ENCODE measurements at regions not wholly inside any gene's neighbourhood (a gene's known extent, or its start where the extent isn't known, plus 50 kb on each side); places are given as distances from the start of the nearest gene placed in this dataset.

GRCh38 chr9:17955409-17955808, 376.5 kb downstream of the SH3GL2 start:
- TF ChIP-seq POLR2A (IDR thresholded peaks at IDR 0.05; ENCODE audit: low read length) (no peak), GATA1 (IDR thresholded peaks at IDR 0.05; ENCODE audit: low read depth, low read length) (no peak)

All from erythroblast (primary cell).